Body of pancreas (tissue), 4 donors: ENCODE measurements at regions not wholly inside any gene's neighbourhood (a gene's known extent, or its start where the extent isn't known, plus 50 kb on each side); places are given as distances from the start of the nearest gene placed in this dataset.

ENCODE experiments used
- CTCF ChIP-seq, 7 experiments: fragments of 450-650 bp in 4 of 7; fragments of 200-600 bp in 3 of 7; sonication (generic) in 3 of 7; IDR thresholded peaks; one replicate each; pipeline ENCODE4 v1.5.1; 2016 to 2019; ENCODE audit warnings: antibody characterized with exemption in 7 of 7
- POLR2A ChIP-seq, 3 donors: fragments of 450-650 bp; IDR thresholded peaks; one replicate each; pipeline ENCODE4 v1.6.1; 2016; ENCODE audit warnings: antibody characterized with exemption in 3 of 3, mild to moderate bottlenecking in 2 of 3

DNA sequence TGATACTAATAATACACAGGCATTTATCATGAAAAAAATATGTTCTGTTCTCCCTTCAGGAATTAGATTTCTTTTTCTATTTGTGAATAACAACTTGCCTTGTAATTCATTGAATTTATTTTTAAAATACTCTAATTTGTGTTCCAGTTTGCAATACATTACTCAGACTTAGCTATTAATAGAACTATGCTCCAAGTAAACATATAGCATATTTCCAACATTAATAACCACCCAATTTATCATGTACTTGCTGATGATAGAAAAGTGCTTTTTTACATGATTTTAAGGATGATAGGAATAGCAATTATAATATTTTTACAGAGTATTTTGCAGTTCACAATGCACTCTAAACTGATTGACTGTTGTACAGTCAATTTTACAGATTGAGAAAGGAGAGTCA, 338.8 kb upstream of the SEMA3D start:
- TF ChIP-seq CTCF (IDR thresholded peaks at IDR 0.05) (no peak), POLR2A (IDR thresholded peaks at IDR 0.05) (no peak)
